ENCODE measurements at regions not wholly inside any gene's neighbourhood (a gene's known extent, or its start where the extent isn't known, plus 50 kb on each side); places are given as distances from the start of the nearest gene placed in this dataset.

- H3K4me3 Mint-ChIP-seq, result no peak overlapping the region
- H3K27ac Mint-ChIP-seq, result no peak overlapping the region
- POLR2A ChIA-PET, result no interaction called here
- Histone ChIP-seq H3K4me3 (ENCODE audit: low read length) (no peak overlapping the region), H3K27ac (ENCODE audit: low read depth, low read length) (no peak overlapping the region), H3K4me1 (ENCODE audit: control insufficient read depth in 2 of 2, insufficient read depth in 2 of 2, low read length in 2 of 2) (no peaks in the 10 kb centered on the region), H3K9me3 (ENCODE audit: control insufficient read depth in 2 of 3, low read length in 3 of 3) (no peaks in the 10 kb centered on the region), H3K27me3 (ENCODE audit: control insufficient read depth in 2 of 2, insufficient read depth in 2 of 2, low read length in 2 of 2) (no peaks in the 10 kb centered on the region), H3K36me3 (ENCODE audit: control insufficient read depth in 2 of 3, insufficient read depth in 3 of 3, low read length in 3 of 3) (no peaks in the 10 kb centered on the region)
- H3K9me3 Mint-ChIP-seq, result peaks cover 0 to 6% (median 0%) of the 10 kb centered on the region in 11 donors
- peaks cover 0 to 6% (median 0%) of the 10 kb centered on the region in 5 donors for H3K36me3 Mint-ChIP-seq
- H3K4me1 Mint-ChIP-seq, result no peaks in the 10 kb centered on the region
- ATAC-seq (no peak), DNase-seq (no peak)
- peaks cover 0 to 37% (median 5%) of the 10 kb centered on the region in 5 donors for H3K27me3 Mint-ChIP-seq
- intact Hi-C loops (cut with micrococcal nuclease), result no loop called here
- CTCF ChIA-PET, result no interaction called here
Measured at GRCh38 chr5:5765066-5765850, 342.8 kb downstream of the ICE1 start.

GRCh38 chr5:5764246-5764645, 341.8 kb downstream of the ICE1 start:
- Mint-ChIP-seq H3K27me3 (peaks cover 0 to 37% (median 5%) of the 10 kb centered on the region in 5 donors), H3K9me3 (peaks cover 0 to 6% (median 0%) of the 10 kb centered on the region in 11 donors), H3K4me3 (no peak overlapping the region), H3K27ac (no peak overlapping the region), H3K36me3 (peaks cover 0 to 6% (median 0%) of the 10 kb centered on the region in 5 donors), H3K4me1 (no peaks in the 10 kb centered on the region)
- intact Hi-C loops (cut with micrococcal nuclease), result no loop called here
- Histone ChIP-seq H3K4me1 (ENCODE audit: control insufficient read depth in 2 of 2, insufficient read depth in 2 of 2, low read length in 2 of 2) (no peaks in the 10 kb centered on the region), H3K9me3 (ENCODE audit: control insufficient read depth in 2 of 3, low read length in 3 of 3) (no peaks in the 10 kb centered on the region), H3K27ac (ENCODE audit: low read depth, low read length) (no peak overlapping the region), H3K4me3 (ENCODE audit: low read length) (no peak overlapping the region), H3K36me3 (ENCODE audit: control insufficient read depth in 2 of 3, insufficient read depth in 3 of 3, low read length in 3 of 3) (no peaks in the 10 kb centered on the region), H3K27me3 (ENCODE audit: control insufficient read depth in 2 of 2, insufficient read depth in 2 of 2, low read length in 2 of 2) (no peaks in the 10 kb centered on the region)
- ChIA-PET POLR2A (no interaction called here), CTCF (no interaction called here)
- DNase-seq, result no peak
- no peak for ATAC-seq

DNA sequence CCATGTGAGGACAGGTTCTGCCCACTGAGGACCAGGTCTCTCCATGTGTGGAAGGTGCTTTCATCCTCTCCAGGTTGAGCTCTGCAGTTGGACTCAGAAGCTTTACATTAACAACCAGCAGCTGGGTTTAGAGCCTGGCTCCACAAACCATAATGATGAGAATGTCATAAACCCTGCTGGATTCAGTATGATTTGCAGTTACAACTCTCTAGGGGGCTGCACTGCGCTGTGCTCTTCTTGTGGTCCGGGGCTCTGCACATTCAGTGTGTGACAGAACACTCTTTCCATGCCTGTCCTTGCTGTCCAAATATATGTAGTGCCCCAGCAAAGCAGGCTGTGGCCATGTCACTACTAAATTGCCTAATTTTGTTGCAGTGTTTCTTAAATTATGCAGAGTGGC, 334.3 kb downstream of the ICE1 start:
- H3K9me3 ChIP-seq (ENCODE audit: control insufficient read depth in 2 of 3, low read length in 3 of 3), result no peaks in the 10 kb centered on the region
- peaks cover 0 to 16% (median 0%) of the 10 kb centered on the region in 5 donors for H3K27me3 Mint-ChIP-seq
- H3K4me1 ChIP-seq (ENCODE audit: control insufficient read depth in 2 of 2, insufficient read depth in 2 of 2, low read length in 2 of 2), result no peaks in the 10 kb centered on the region
- H3K27me3 ChIP-seq (ENCODE audit: control insufficient read depth in 2 of 2, insufficient read depth in 2 of 2, low read length in 2 of 2), result no peaks in the 10 kb centered on the region
- ATAC-seq, result no peak
- H3K36me3 Mint-ChIP-seq, result no peaks in the 10 kb centered on the region
- no peak overlapping the region for H3K4me3 Mint-ChIP-seq
- H3K4me1 Mint-ChIP-seq, result peaks cover 0 to 11% (median 0%) of the 10 kb centered on the region in 7 donors
- CTCF ChIA-PET, result no interaction called here
- H3K27ac Mint-ChIP-seq, result no peak overlapping the region
- H3K27ac ChIP-seq (ENCODE audit: low read depth, low read length), result no peak overlapping the region
- no peak overlapping the region for H3K4me3 ChIP-seq (ENCODE audit: low read length)
- no peaks in the 10 kb centered on the region for H3K36me3 ChIP-seq (ENCODE audit: control insufficient read depth in 2 of 3, insufficient read depth in 3 of 3, low read length in 3 of 3)
- POLR2A ChIA-PET, result no interaction called here
- no peak for DNase-seq
- H3K9me3 Mint-ChIP-seq, result peaks cover 0 to 1% (median 0%) of the 10 kb centered on the region in 11 donors
- intact Hi-C loops (cut with micrococcal nuclease), result no loop called here

GRCh38 chr5:5755888-5756287, 333.4 kb downstream of the ICE1 start:
- Histone ChIP-seq H3K4me3 (ENCODE audit: low read length) (no peak overlapping the region), H3K9me3 (ENCODE audit: control insufficient read depth in 2 of 3, low read length in 3 of 3) (no peaks in the 10 kb centered on the region), H3K27me3 (ENCODE audit: control insufficient read depth in 2 of 2, insufficient read depth in 2 of 2, low read length in 2 of 2) (no peaks in the 10 kb centered on the region), H3K36me3 (ENCODE audit: control insufficient read depth in 2 of 3, insufficient read depth in 3 of 3, low read length in 3 of 3) (no peaks in the 10 kb centered on the region), H3K4me1 (ENCODE audit: control insufficient read depth in 2 of 2, insufficient read depth in 2 of 2, low read length in 2 of 2) (no peaks in the 10 kb centered on the region), H3K27ac (ENCODE audit: low read depth, low read length) (no peak overlapping the region)
- Mint-ChIP-seq H3K27ac (no peak overlapping the region), H3K36me3 (no peaks in the 10 kb centered on the region), H3K4me1 (peaks cover 0 to 17% (median 0%) of the 10 kb centered on the region in 7 donors), H3K9me3 (peaks cover 0 to 2% (median 0%) of the 10 kb centered on the region in 11 donors), H3K4me3 (no peak overlapping the region), H3K27me3 (peaks cover 0 to 14% (median 0%) of the 10 kb centered on the region in 5 donors)
- intact Hi-C loops (cut with micrococcal nuclease), result no loop called here
- DNase-seq (no peak), ATAC-seq (no peak)
- ChIA-PET POLR2A (no interaction called here), CTCF (no interaction called here)

DNA sequence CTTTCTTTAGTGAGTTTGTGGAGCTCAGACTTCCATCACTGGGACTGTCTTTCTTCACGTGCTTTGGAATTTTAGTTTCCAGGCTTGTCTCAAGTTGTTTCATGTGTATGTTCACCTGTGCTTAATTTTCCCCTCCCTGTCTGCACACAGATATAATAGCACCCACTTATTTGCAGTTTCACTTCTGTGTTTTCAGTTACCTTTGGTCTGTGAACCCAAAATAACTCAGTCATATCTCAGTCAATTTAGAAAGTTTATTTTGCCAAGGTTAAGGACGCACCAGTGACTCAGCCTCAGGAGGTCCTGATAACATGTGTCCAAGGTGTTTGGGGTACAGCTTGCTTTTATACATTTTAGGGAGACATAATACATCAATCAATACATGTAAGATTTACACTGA, 330.4 kb downstream of the ICE1 start:
- H3K36me3 Mint-ChIP-seq, result no peaks in the 10 kb centered on the region
- H3K27ac Mint-ChIP-seq, result no peak overlapping the region
- H3K4me1 Mint-ChIP-seq, result peaks cover 0 to 17% (median 0%) of the 10 kb centered on the region in 7 donors
- no peaks in the 10 kb centered on the region for H3K9me3 ChIP-seq (ENCODE audit: control insufficient read depth in 2 of 3, low read length in 3 of 3)
- H3K9me3 Mint-ChIP-seq, result peaks cover 0 to 3% (median 0%) of the 10 kb centered on the region in 11 donors
- H3K27me3 Mint-ChIP-seq, result peaks cover 0 to 23% (median 7%) of the 10 kb centered on the region in 5 donors
- H3K36me3 ChIP-seq (ENCODE audit: control insufficient read depth in 2 of 3, insufficient read depth in 3 of 3, low read length in 3 of 3), result no peaks in the 10 kb centered on the region
- no peaks in the 10 kb centered on the region for H3K27me3 ChIP-seq (ENCODE audit: control insufficient read depth in 2 of 2, insufficient read depth in 2 of 2, low read length in 2 of 2)
- CTCF ChIA-PET, result no interaction called here
- no peak for DNase-seq
- POLR2A ChIA-PET, result no interaction called here
- H3K4me3 ChIP-seq (ENCODE audit: low read length), result no peak overlapping the region
- H3K4me1 ChIP-seq (ENCODE audit: control insufficient read depth in 2 of 2, insufficient read depth in 2 of 2, low read length in 2 of 2), result no peaks in the 10 kb centered on the region
- H3K27ac ChIP-seq (ENCODE audit: low read depth, low read length), result no peak overlapping the region
- intact Hi-C loops (cut with micrococcal nuclease), result no loop called here
- no peak overlapping the region for H3K4me3 Mint-ChIP-seq
- no peak for ATAC-seq

DNA sequence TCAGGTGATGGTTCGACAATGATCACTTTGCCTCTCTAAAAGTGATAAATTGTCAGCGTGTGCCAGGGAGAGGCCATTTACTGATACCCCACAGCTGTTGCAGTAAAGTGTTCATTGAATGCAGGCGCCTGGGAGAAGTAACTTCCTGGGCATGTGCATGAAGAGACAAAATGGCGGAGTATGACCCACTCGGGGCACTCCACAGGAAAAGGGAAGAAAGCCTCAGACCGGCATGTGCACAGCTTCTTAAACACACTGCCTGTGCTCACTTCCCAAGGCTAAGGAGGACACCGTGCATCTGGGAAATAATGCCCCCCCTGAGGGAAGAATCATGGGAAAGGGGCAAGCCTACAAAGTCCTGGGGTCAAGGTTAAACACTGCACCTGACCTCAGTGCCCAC, 329.5 kb downstream of the ICE1 start:
- Histone ChIP-seq H3K27me3 (ENCODE audit: control insufficient read depth in 2 of 2, insufficient read depth in 2 of 2, low read length in 2 of 2) (no peaks in the 10 kb centered on the region), H3K9me3 (ENCODE audit: control insufficient read depth in 2 of 3, low read length in 3 of 3) (no peaks in the 10 kb centered on the region), H3K4me1 (ENCODE audit: control insufficient read depth in 2 of 2, insufficient read depth in 2 of 2, low read length in 2 of 2) (no peaks in the 10 kb centered on the region), H3K4me3 (ENCODE audit: low read length) (no peak overlapping the region), H3K27ac (ENCODE audit: low read depth, low read length) (no peak overlapping the region), H3K36me3 (ENCODE audit: control insufficient read depth in 2 of 3, insufficient read depth in 3 of 3, low read length in 3 of 3) (no peaks in the 10 kb centered on the region)
- H3K27me3 Mint-ChIP-seq, result peaks cover 0 to 23% (median 7%) of the 10 kb centered on the region in 5 donors
- H3K27ac Mint-ChIP-seq, result no peak overlapping the region
- peaks cover 0 to 4% (median 0%) of the 10 kb centered on the region in 5 donors for H3K36me3 Mint-ChIP-seq
- no peak overlapping the region for H3K4me3 Mint-ChIP-seq
- H3K9me3 Mint-ChIP-seq, result peaks cover 0 to 9% (median 1%) of the 10 kb centered on the region in 11 donors
- ATAC-seq, result no peak
- CTCF ChIA-PET, result no interaction called here
- DNase-seq, result no peak
- intact Hi-C loops (cut with micrococcal nuclease), result no loop called here
- POLR2A ChIA-PET, result no interaction called here
- H3K4me1 Mint-ChIP-seq, result peaks cover 0 to 17% (median 0%) of the 10 kb centered on the region in 7 donors

GRCh38 chr5:5751498-5751897, 329.0 kb downstream of the ICE1 start:
- Mint-ChIP-seq H3K27ac (no peak overlapping the region), H3K36me3 (peaks cover 0 to 4% (median 0%) of the 10 kb centered on the region in 5 donors), H3K4me1 (peaks cover 0 to 17% (median 0%) of the 10 kb centered on the region in 7 donors), H3K27me3 (peaks cover 0 to 20% (median 7%) of the 10 kb centered on the region in 5 donors), H3K9me3 (peaks cover 0 to 13% (median 2%) of the 10 kb centered on the region in 11 donors), H3K4me3 (no peak overlapping the region)
- ChIA-PET CTCF (no interaction called here), POLR2A (no interaction called here)
- intact Hi-C loops (cut with micrococcal nuclease), result no loop called here
- ATAC-seq, result no peak
- no peak overlapping the region for H3K4me3 ChIP-seq (ENCODE audit: low read length)
- no peaks in the 10 kb centered on the region for H3K9me3 ChIP-seq (ENCODE audit: control insufficient read depth in 2 of 3, low read length in 3 of 3)
- no peak for DNase-seq
- H3K27me3 ChIP-seq (ENCODE audit: control insufficient read depth in 2 of 2, insufficient read depth in 2 of 2, low read length in 2 of 2), result no peaks in the 10 kb centered on the region
- H3K36me3 ChIP-seq (ENCODE audit: control insufficient read depth in 2 of 3, insufficient read depth in 3 of 3, low read length in 3 of 3), result no peaks in the 10 kb centered on the region
- H3K4me1 ChIP-seq (ENCODE audit: control insufficient read depth in 2 of 2, insufficient read depth in 2 of 2, low read length in 2 of 2), result no peaks in the 10 kb centered on the region
- no peak overlapping the region for H3K27ac ChIP-seq (ENCODE audit: low read depth, low read length)

All from naive thymus-derived CD4-positive, alpha-beta T cell (primary cell).